KBM-7 (cell line): ENCODE measurements at regions not wholly inside any gene's neighbourhood (a gene's known extent, or its start where the extent isn't known, plus 50 kb on each side); places are given as distances from the start of the nearest gene placed in this dataset.

Experiments used
- DNase-seq: peaks from one replicate; pipeline ENCODE4 v3.0.0-alpha.2; 2015
- in situ Hi-C: fragments of 300-500 bp; cut with MboI; formaldehyde crosslinking; loops from 2 replicates; pipeline ENCODE4 v1.14.3; 2020; ENCODE audit warnings: low sequenced_read_pairs, low pct_unique_long_range_greater_than_20kb, mixed read lengths

- DNase-seq, result no peak
- in situ Hi-C loops, result no loop called here
Observed at GRCh38 chr7:155211173-155211572, 86.5 kb upstream of the INSIG1 start.

GRCh38 chr7:155211761-155212160, 85.9 kb upstream of the INSIG1 start:
- no peak for DNase-seq
- in situ Hi-C loops, result no loop called here

- in situ Hi-C loops, result no loop called here
- no peak for DNase-seq
Observed at GRCh38 chr7:155212301-155213015, 85.2 kb upstream of the INSIG1 start.

- in situ Hi-C loops, result no loop called here
- no peak for DNase-seq
Observed at GRCh38 chr7:155213385-155213784, 84.3 kb upstream of the INSIG1 start.

- no peak for DNase-seq
- in situ Hi-C loops, result no loop called here
Observed at GRCh38 chr7:155213955-155214740, 83.5 kb upstream of the INSIG1 start.

DNA sequence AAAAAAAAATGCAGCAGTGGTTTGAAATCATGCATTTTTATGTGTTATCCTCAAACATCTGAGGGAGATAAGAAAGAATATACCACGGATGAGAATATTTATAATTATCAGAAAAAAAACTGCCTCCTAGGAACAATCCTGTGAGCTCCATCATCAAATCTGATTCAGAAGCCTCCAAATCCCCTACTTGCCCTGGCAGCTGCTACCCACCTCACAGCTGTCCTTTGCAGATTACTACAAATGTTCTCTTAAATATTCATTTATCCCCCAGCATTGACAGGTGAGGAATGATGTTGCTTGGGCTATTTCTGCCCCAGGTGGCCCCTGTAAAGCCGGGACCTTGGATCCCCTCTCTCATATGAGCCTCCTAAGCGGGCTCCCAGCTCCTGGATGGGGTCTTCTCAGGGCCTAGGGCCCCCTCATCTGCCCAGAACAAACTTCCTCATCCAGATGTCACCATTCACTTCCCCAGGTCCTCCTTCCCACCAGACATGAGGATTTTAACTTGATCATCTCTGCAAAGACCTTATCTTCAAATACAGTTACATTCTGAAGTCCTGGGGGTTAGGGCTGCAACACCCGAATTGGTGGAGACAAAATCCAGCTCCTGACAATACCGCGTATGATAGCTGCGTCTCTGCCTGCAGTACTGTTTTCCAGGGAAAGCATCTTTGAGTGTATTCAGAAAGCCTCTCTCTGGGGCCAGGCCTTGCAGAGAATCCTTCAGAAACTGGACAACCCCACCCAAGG, 81.9 kb upstream of the INSIG1 start:
- DNase-seq, result no peak
- in situ Hi-C loops, result no loop called here

GRCh38 chr7:155216475-155217272, 81.0 kb upstream of the INSIG1 start:
- in situ Hi-C loops, result no loop called here
- no peak for DNase-seq

- in situ Hi-C loops, result no loop called here
- no peak for DNase-seq
Observed at GRCh38 chr7:155217634-155218033, 80.0 kb upstream of the INSIG1 start.

DNA sequence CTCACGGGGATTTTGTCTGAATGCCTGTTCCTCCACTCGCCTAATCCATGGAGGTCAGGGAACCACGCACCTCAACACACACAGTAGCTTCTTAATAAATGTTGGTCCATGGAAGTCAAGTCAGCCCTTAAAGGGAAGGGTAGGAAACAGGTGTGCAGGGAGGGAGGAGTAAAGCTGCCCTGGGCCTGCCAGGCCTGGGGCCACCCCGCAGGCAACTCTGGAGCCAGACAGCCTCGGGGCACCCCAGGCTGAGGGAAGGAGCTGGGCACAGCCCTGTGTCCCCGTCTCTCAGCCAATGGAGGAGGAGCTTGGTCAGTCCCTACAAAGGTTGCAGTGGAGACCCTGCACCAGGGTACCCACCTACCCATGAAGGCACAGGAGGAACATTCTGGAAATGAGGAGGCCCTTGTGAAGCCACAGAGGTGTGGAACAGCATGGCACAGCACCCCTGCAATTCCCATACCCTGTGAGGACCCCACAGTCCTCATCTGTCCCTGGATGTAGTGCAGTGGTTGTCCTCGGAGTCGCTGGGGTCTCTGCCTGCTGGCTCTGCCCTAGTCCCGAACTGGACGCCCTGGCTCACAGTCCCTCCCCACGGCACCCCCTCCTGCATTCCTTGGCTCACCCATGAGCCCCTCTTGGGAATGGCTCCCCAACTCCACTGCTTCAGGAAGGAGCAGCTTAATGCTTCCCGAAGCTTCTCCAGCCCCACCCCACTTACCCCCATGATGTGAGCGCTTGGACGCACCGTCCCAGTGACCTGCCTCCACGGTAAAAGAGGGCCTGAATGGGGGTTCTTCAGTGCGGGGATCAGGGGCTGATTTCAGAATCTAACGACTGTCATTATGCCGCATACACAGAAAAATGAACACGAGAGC, 79.2 kb upstream of the INSIG1 start:
- in situ Hi-C loops, result no loop called here

GRCh38 chr7:155219154-155219531, 78.5 kb upstream of the INSIG1 start:
- DNase-seq, result no peak
- in situ Hi-C loops, result no loop called here

More for the DNA sequence above, 79.2 kb upstream of the INSIG1 start:
- DNase-seq, result no peak

DNA sequence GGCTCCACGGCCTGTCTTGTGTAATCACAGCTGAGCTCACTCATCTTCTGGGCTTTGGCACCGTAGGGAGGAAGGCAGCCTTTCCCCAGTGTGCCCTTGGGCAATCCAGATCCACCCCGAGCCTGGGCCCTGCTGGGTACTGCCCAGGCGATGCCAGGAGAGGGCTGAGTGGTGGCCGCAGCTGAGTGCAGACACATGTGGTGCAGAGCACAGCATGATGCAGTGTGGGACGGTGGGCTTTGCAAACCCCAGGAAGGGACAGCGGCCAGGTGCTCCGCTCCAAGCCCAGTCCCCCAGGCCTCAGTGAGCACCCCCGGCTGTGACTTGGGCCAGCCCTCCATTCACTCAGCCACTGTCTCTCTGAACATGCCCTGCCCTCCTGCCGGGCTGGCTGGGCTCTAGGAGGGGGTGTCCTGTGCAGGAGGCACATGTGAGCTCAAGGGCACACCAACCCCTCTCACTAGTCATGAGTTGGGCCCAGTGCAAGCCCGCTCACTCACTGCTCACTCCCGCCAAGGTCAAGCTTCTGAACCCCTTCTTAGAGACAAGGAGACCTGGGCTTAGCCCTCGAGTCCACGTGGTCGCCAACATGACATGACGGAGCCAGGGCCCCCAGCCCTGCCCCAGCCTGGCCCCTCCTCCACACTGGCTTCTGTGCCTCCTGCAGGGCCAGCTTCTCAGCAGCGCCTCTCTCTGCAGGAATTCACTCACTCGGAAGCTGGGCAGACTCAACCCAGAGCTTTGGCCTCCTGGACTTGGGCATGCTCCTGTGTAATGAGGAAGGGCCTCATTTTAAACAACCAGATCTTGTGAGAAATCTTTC, 77.5 kb upstream of the INSIG1 start:
- no peak for DNase-seq
- in situ Hi-C loops, result no loop called here

DNA sequence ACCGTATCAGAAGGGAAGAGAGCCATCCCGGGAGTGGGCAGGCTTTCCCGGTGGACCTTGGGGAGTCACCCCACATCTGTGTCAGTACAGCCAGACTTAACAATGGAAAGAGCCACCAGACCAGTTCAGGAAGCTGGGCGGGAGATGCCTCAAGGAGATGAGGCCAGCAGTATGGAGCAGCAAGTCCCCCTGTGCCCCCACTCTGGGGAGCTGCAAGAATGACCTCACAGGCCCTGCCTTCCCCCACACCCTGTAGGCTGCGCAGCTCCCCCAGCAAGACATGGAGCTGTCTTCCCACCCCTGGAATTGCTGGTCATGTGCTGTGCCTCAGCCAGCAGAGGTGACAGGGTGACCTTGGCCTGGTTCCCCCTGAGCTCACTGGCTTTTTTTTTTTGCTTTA, 76.8 kb upstream of the INSIG1 start:
- in situ Hi-C loops, result no loop called here
- DNase-seq, result no peak

GRCh38 chr7:155221547-155221946, 76.1 kb upstream of the INSIG1 start:
- in situ Hi-C loops, result no loop called here
- no peak for DNase-seq

GRCh38 chr7:155222061-155222460, 75.6 kb upstream of the INSIG1 start:
- DNase-seq, result no peak
- in situ Hi-C loops, result no loop called here

DNA sequence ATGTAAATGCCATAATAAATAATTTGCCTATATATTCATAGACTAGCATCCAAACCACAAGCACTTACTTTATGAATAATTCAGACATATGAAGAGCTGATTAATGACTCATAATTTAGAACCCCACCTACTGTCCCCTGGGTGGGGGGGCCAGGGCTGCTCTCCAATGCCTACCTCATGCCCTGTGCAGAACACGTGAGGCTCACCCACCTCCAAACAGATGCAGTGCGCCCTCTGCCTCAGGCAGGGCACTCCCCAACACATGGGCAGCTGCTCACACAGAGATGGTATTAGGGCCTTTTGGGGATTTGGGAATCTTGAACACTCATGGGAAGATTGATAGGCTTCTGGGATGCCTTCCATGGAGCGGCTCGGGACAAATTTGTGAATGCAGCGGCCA, 75.1 kb upstream of the INSIG1 start:
- in situ Hi-C loops, result no loop called here
- DNase-seq, result no peak

- DNase-seq, result no peak
- in situ Hi-C loops, result no loop called here
Observed at GRCh38 chr7:155223021-155223420, 74.7 kb upstream of the INSIG1 start.

- no peak for DNase-seq
- in situ Hi-C loops, result no loop called here
Observed at GRCh38 chr7:155223503-155223902, 74.2 kb upstream of the INSIG1 start.
